GM19452 (cell line): ENCODE measurements at regions not wholly inside any gene's neighbourhood (a gene's known extent, or its start where the extent isn't known, plus 50 kb on each side); places are given as distances from the start of the nearest gene placed in this dataset.
"Not testable (repeated sequence)": the region's sequence is repeated elsewhere in the genome, so short reads cannot be mapped to it uniquely, and the experiment has no call there.

Experiments used
- ATAC-seq: cut with Tn5 transposase; IDR thresholded peaks from one replicate; pipeline ENCODE4 v1.9.1; 2021; ENCODE audit not compliant: unreplicated experiment

DNA sequence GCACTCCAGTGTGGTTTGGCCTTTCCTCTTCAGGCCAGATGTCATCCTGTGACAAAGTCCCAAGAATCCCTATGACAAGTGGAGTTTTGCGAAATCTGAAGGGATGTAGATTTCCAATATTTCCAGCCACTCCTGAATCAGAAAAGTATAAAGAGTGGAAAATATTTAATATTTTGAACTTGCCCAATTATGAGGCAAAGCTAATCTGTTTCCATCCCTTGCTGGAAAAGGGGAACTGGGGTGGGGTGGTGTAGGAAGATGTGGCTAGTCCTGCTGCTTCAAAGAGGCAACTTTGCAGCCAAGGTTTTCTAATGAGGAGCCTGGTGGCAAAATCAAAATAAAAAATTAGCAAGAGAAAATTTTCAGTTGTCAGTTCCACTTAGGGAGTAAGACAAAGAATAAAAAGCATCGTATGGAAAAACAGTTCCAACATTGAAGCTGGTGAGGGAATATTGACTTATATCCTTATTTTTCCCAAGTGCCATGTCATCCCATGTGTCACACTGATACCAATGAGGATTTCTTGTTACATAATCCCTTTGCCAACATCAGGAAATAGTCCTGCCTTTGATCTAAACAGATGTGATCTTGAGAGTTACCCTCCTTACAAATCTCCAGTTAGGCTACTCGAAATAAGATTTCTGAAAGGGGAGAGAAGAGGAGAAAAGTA, 480.0 kb upstream of the JARID2 start:
- no peak for ATAC-seq

GRCh38 chr6:14766391-14766994, 479.4 kb upstream of the JARID2 start:
- ATAC-seq = no peak

DNA sequence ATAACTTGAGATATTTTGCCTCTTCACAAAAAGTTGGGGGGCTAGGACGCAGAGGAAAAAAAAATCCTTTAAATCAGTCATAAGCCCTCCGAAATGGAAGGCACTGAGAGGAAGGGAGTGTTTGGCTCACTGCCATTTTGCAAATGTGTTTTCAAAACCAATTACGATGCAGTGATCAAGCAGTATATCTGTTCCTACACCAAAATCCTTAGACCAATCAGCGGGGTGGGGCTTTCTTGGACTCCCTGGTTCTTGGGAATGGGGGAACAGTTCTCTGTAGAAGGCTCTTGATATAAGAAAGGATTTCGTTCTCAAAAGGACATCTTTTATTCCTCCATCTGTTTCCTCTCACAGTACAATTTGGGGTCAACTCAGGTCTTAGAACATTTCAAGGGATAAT, 478.6 kb upstream of the JARID2 start:
- no peak for ATAC-seq

GRCh38 chr6:14770040-14770439, 475.8 kb upstream of the JARID2 start:
- ATAC-seq = no peak

DNA sequence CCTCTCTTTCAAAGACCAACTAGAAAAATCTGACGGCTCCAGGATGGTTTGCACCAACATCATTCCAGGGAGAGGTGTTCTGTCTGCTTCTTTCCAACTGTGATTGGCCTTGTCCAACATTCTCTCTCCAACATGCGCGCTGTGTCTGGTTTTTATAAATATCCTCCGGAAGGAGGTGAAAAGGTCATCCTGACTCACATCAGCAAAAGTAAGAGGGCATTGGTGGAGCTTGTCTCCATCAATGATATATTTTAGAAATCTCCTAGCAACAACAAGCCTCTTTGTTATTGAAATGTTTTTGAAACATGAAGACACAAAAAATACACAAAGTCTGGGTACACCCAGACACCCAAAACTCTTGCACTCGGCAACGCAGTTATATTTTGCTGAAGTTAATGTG, 475.3 kb upstream of the JARID2 start:
- no peak for ATAC-seq

- ATAC-seq = no peak
These were observed 474.9 kb upstream of the JARID2 start for GRCh38 chr6:14771016-14771415.

GRCh38 chr6:14772188-14772587, 473.7 kb upstream of the JARID2 start:
- no peak for ATAC-seq

DNA sequence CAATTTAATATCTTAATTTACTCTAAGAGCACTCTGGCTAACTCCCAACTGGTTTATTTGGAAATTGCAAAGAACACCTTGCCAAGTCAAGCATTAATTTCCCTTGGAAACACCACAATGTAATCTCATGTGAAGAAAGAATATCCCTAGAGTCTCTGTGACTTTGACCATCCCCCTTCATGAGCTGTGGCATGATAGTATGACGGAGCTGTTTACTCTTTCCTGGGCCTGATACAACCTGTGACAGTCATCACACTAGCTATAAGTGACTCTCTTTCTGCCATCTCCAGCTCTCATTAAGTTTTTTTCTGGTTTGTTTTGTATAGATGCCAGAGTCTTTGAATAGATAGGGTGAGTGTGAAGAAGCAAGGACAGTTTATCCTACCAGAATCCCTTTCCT, 470.3 kb upstream of the JARID2 start:
- ATAC-seq = no peak

GRCh38 chr6:14776307-14776706, 469.6 kb upstream of the JARID2 start:
- no peak for ATAC-seq

- no peak for ATAC-seq
These were observed 463.9 kb upstream of the JARID2 start for GRCh38 chr6:14781772-14782525.

DNA sequence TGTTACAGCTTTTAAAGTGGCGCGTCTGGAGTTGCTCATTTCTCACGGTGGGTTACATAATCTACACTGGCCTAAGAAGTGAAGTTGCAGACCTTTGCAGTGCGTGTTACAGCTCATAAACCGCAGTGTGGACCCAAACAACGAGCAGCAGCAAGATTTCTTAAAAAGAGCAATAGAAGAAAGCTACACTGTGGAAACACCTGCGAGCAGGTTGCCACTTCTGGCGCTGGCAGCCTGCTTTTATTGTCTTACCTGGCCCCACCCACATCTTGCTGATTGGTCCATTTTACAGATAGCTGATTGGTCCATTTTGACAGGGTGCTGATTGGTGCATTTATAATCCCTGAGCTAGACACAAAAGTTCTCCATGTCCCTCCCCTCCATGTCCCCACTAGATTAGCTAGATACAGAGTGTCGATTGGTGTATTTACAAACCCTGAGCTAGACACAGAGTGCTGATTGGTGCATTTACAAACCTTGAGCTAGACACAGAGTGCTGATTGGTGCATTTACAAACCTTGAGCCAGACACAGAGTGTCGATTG, 462.9 kb upstream of the JARID2 start:
- not testable (repeated sequence) for ATAC-seq

DNA sequence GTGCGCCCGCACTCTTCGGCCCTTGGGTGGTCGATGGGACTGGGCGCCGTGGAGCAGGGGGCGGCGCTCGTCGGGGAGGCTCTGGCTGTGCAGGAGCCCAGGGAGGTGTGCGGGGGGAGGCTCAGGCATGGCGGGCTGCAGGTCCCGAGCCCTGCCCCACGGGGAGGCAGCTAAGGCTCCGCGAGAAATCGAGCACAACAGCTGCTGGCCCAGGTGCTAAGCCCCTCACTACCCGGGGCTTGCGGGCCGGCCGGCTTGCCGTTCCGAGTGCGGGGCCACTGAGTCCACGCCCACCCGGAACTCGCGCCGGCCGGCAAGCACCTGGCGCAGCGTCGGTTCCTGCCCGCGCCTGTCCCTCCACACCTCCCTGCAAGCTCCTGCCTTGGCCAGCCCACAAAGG, 462.3 kb upstream of the JARID2 start:
- ATAC-seq = no peak

GRCh38 chr6:14784596-14785492, 461.0 kb upstream of the JARID2 start:
- ATAC-seq = no peak

GRCh38 chr6:14785493-14785790, 460.4 kb upstream of the JARID2 start:
- ATAC-seq = no peak

DNA sequence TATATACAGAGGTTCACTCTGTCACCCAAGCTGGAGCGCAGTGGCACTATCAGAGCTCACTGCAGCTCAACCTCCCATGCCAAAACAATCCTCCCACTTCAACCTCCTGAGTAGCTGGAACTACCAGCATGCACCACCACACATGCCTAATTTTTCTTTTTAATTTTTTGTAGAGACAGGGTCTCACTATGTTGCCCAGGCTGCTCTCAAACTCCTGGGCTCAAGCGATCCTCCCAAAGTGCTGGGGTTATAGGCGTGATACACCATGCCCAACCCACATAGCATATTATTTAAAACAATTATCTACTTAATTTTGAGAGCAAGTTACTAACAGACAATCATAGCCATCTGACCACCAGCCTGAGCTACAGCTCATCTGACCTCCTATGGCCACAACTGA, 459.9 kb upstream of the JARID2 start:
- no peak for ATAC-seq

DNA sequence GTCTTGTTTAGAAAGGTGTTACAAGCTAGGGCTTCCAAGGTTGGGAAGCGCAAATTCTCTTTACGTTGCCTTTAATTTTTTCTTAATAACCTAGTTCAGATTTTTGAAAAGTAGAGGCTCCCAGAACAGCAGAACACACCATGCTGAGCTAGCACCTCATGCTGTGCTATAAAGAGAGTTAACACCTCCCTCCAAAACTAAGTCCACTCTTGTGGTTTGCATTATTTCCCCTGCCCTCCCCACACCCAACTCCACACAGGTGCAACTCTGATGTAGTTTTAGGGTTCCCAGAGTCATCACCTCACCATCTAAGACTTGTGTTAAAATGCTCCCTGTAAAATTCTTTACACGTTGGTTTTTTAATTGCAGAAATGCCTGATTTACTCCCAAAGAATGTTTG, 459.4 kb upstream of the JARID2 start:
- ATAC-seq = no peak

GRCh38 chr6:14787250-14787649, 458.6 kb upstream of the JARID2 start:
- no peak for ATAC-seq

DNA sequence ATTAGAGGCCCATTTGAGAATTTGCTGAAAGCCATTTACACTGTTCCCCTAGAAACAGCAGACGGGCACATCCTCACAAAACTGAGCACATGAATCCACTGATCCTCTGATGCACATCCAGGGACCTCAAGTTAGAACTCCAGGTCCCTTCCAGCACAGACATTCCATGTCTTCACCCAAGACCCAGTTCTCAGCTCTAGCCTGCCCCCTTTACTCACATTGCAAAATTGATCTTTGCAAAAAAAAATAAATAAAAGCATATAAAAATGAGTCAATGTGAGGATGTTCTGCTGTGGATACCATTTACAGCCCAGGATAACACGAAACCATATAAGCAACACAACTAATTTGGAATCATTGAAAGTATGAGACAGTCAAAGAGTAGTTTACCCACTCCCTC, 458.2 kb upstream of the JARID2 start:
- no peak for ATAC-seq

GRCh38 chr6:14789996-14790395, 455.9 kb upstream of the JARID2 start:
- no peak for ATAC-seq

DNA sequence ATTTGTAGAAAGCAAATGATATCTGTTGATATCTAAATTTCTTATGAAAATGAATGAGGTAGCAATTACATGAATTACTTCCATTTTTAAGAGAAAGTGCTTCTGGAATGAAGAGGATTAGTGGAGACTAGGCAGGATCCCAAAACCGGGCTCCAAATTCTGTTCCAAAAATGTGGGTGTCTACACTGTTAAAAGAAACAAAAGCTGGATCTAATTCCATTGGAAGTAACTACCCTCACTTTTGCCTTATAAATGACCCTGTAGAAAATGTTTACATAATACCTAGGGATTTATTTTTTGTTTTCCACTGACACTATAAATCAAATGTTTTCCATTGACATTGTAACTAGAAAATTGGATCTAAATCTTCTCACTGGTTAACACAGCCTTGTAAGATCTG, 454.9 kb upstream of the JARID2 start:
- no peak for ATAC-seq

DNA sequence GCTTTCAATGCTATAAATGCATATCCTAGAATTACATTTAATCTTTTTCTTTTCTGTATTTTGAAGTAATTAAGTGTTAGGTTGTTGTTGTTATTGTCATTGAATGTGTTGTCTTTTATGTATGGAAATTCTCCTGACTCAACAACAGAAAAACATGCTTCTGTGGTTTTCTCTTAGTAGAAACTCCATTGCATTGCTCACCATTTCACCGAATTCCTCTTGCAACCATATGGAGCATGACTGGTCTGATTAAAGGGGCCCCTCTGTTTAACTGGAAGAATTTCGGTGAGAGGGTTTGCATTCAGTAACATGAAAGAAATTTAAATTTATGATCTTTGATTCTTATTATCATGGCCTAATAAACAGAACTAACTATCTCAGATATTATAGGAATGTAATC, 454.3 kb upstream of the JARID2 start:
- no peak for ATAC-seq
